Cardiac fibroblast (primary cell): ENCODE measurements at regions not wholly inside any gene's neighbourhood (a gene's known extent, or its start where the extent isn't known, plus 50 kb on each side); places are given as distances from the start of the nearest gene placed in this dataset.

ENCODE experiments used
- DNase-seq, 2 donors: peaks; one replicate each; pipeline versions ENCODE4 v3.0.0 to v3.0.0-alpha.2; 2010; ENCODE audit warnings: low read depth in 2 of 2
- H3K4me3 ChIP-seq, 2 donors: replicated peaks in 1 of 2; 1 replicate in 1 of 2; 2 replicates in 1 of 2; pipeline ENCODE4 v1.5.1; 2011; ENCODE audit warnings: low read depth in 2 of 2, low read length in 2 of 2, mild to moderate bottlenecking in 2 of 2, moderate library complexity in 1 of 2
- TF ChIP-seq, protein P1 (sequence below): IDR thresholded peaks from one replicate; pipeline ENCODE4 v1.5.1; 2011; ENCODE audit warnings: low read depth, mild to moderate bottlenecking, low read length, inconsistent platforms

GRCh38 chr15:70171256-70171886, 73.7 kb upstream of the TLE3 start:
- TF ChIP-seq, protein P1, sequence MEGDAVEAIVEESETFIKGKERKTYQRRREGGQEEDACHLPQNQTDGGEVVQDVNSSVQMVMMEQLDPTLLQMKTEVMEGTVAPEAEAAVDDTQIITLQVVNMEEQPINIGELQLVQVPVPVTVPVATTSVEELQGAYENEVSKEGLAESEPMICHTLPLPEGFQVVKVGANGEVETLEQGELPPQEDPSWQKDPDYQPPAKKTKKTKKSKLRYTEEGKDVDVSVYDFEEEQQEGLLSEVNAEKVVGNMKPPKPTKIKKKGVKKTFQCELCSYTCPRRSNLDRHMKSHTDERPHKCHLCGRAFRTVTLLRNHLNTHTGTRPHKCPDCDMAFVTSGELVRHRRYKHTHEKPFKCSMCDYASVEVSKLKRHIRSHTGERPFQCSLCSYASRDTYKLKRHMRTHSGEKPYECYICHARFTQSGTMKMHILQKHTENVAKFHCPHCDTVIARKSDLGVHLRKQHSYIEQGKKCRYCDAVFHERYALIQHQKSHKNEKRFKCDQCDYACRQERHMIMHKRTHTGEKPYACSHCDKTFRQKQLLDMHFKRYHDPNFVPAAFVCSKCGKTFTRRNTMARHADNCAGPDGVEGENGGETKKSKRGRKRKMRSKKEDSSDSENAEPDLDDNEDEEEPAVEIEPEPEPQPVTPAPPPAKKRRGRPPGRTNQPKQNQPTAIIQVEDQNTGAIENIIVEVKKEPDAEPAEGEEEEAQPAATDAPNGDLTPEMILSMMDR: no peak
- H3K4me3 ChIP-seq: no peak overlapping the region
- peak in 1 of 2 donors; percentile 47 for DNase-seq

GRCh38 chr15:70170096-70170699, 72.5 kb upstream of the TLE3 start:
- no peak overlapping the region for H3K4me3 ChIP-seq
- no peak for DNase-seq
- TF ChIP-seq, protein P1: no peak

DNA sequence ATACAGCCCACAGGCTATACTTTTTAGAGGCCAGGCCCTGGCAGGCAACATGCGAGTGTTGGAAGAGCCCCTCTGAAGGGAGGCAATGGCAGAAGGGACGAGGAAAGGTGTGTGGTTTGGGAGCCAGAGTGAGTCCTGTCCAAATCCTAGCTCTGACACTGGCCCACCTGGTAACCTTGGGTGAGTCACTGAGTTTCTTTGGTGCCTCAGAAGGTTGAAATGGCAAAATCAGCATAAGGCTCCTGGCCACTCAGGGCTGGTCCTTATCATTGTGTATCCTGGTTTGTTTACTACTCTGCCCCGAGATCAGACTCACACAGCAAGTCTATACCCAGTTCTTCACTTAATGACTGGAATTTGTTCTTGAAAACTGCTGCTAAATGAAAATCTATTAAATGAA, 71.4 kb upstream of the TLE3 start:
- DNase-seq: no peak
- H3K4me3 ChIP-seq: no peak overlapping the region
- TF ChIP-seq, protein P1: no peak

GRCh38 chr15:70167155-70167554, 69.4 kb upstream of the TLE3 start:
- H3K4me3 ChIP-seq: no peak overlapping the region
- DNase-seq: no peak
- TF ChIP-seq, protein P1: no peak

DNA sequence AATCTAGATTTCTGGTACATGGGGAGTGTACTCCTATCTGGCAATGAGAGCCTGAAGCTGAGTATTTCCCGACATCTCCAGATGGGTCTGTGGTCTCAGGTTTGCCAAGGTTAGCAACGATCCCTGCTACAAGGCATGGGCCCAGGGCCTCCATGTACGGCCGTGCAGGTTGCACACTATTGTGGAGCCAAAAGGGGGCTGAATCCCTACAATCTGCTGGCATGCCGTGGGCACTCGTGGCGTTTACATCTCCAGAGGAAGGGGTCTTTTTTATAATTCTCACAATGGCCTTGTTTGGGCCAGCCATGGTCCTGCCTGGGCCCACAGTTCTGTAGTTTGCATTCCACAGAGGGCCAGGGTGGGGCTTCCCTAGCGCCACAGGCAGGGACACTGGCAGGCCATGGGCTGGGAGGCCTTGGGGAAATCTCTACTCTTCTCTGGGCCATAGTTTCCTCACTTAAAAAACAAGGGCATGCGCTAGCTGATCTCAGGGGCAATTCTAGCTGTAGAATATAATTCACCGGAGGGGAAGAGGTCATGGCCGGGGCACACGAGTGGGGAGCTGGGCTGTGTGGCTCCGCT, 68.9 kb upstream of the TLE3 start:
- TF ChIP-seq, protein P1: no peak
- no peak overlapping the region for H3K4me3 ChIP-seq
- no peak for DNase-seq

- peak in 1 of 2 donors; percentile 29 for DNase-seq
- TF ChIP-seq, protein P1: no peak
- no peak overlapping the region for H3K4me3 ChIP-seq
Observed at GRCh38 chr15:70165716-70166284, 68.1 kb upstream of the TLE3 start.
